Neural progenitor cell (in vitro differentiated cells): ENCODE measurements at regions not wholly inside any gene's neighbourhood (a gene's known extent, or its start where the extent isn't known, plus 50 kb on each side); places are given as distances from the start of the nearest gene placed in this dataset.

ENCODE experiments used
- DNase-seq: peaks from one replicate; pipeline ENCODE4 v3.0.0-alpha.2; 2016; ENCODE audit warnings: low spot score
- H2AFZ ChIP-seq: fragments of 200-600 bp; sonication (generic); replicated peaks from 2 replicates; pipeline ENCODE4 v1.6.1; 2016; ENCODE audit warnings: antibody characterized with exemption
- H3F3A ChIP-seq: fragments of 200-600 bp; sonication (generic); 2 replicates; pipeline ENCODE4 v1.6.1; 2016; ENCODE audit warnings: antibody characterized with exemption, low read depth
- H3K27ac ChIP-seq: fragments of 200-600 bp; sonication (generic); 2 replicates; pipeline ENCODE4 v1.5.1; 2016; ENCODE audit warnings: mild to moderate bottlenecking
- H3K27me3 ChIP-seq: fragments of 200-600 bp; sonication (generic); 2 replicates; pipeline ENCODE4 v1.6.1; 2016; ENCODE audit warnings: mild to moderate bottlenecking, moderate library complexity
- H3K36me3 ChIP-seq: fragments of 200-600 bp; sonication (generic); 2 replicates; pipeline ENCODE4 v1.5.1; 2016
- H3K4me1 ChIP-seq: fragments of 200-600 bp; sonication (generic); 2 replicates; pipeline ENCODE4 v1.6.1; 2016; ENCODE audit warnings: mixed run types
- H3K4me2 ChIP-seq: fragments of 200-600 bp; sonication (generic); 2 replicates; pipeline ENCODE4 v1.6.1; 2016
- H3K4me3 ChIP-seq: fragments of 200-600 bp; sonication (generic); 2 replicates; pipeline ENCODE4 v1.5.1; 2016
- H3K79me2 ChIP-seq: fragments of 200-600 bp; sonication (generic); 2 replicates; pipeline ENCODE4 v1.6.1; 2016; ENCODE audit warnings: low read depth
- H3K9ac ChIP-seq: fragments of 200-600 bp; sonication (generic); 2 replicates; pipeline ENCODE4 v1.6.1; 2016
- H3K9me3 ChIP-seq: fragments of 200-600 bp; sonication (generic); 2 replicates; pipeline ENCODE4 v1.5.1; 2016; ENCODE audit warnings: low read depth
- H4K20me1 ChIP-seq: fragments of 200-600 bp; sonication (generic); 2 replicates; pipeline ENCODE4 v1.6.1; 2016; ENCODE audit warnings: low read depth
- H3K27ac Mint-ChIP-seq: 3 replicates; pipeline ENCODE4 v1.8.0; 2021; ENCODE audit warnings: mixed read lengths
- H3K27me3 Mint-ChIP-seq: 2 replicates; pipeline ENCODE4 v1.8.0; 2022; ENCODE audit warnings: low read depth, mild to moderate bottlenecking, inconsistent platforms, moderate library complexity, mixed read lengths; ENCODE audit not compliant: insufficient read depth
- H3K36me3 Mint-ChIP-seq: 3 replicates; pipeline ENCODE4 v1.8.0; 2021; ENCODE audit warnings: mixed read lengths
- H3K4me1 Mint-ChIP-seq: 3 replicates; pipeline ENCODE4 v1.8.0; 2021; ENCODE audit warnings: mixed read lengths
- H3K4me3 Mint-ChIP-seq: 3 replicates; pipeline ENCODE4 v1.8.0; 2021; ENCODE audit warnings: mild to moderate bottlenecking, moderate library complexity, mixed read lengths
- H3K9me3 Mint-ChIP-seq: 3 replicates; pipeline ENCODE4 v1.8.0; 2020; ENCODE audit warnings: mixed read lengths
- CTCF ChIP-seq: fragments of 200-600 bp; sonication (generic); IDR thresholded peaks from 2 replicates; pipeline ENCODE4 v1.5.1; 2017; ENCODE audit warnings: antibody characterized with exemption, mild to moderate bottlenecking
- EZH2 ChIP-seq: fragments of 200-600 bp; sonication (generic); IDR thresholded peaks from 2 replicates; pipeline ENCODE4 v1.6.1; 2017; ENCODE audit warnings: antibody characterized with exemption, mild to moderate bottlenecking, moderate library complexity
- EZH2phosphoT487 ChIP-seq: fragments of 200-600 bp; sonication (generic); IDR thresholded peaks from 2 replicates; pipeline ENCODE4 v1.6.1; 2017; ENCODE audit warnings: antibody characterized with exemption

GRCh38 chr2:49861821-49862220 lies 707.5 kb upstream of the FSHR start:
- Histone ChIP-seq H3K9me3 (no peaks in the 10 kb centered on the region), H3K4me1 (no peaks in the 10 kb centered on the region), H3K27ac (no peak overlapping the region), H3K27me3 (no peaks in the 10 kb centered on the region), H2AFZ (no peak overlapping the region), H3K4me3 (no peak overlapping the region), H3K9ac (no peak overlapping the region), H3K36me3 (no peaks in the 10 kb centered on the region), H3K79me2 (no peaks in the 10 kb centered on the region), H3F3A (no peaks in the 10 kb centered on the region), H3K4me2 (no peak overlapping the region), H4K20me1 (no peaks in the 10 kb centered on the region)
- TF ChIP-seq EZH2phosphoT487 (no peak), CTCF (no peak), EZH2 (no peak)
- no peaks in the 10 kb centered on the region for H3K27me3 Mint-ChIP-seq
- H3K27ac Mint-ChIP-seq = no peak overlapping the region
- H3K4me3 Mint-ChIP-seq = no peak overlapping the region
- H3K36me3 Mint-ChIP-seq = no peaks in the 10 kb centered on the region
- H3K4me1 Mint-ChIP-seq = no peaks in the 10 kb centered on the region
- no peak for DNase-seq
- no peaks in the 10 kb centered on the region for H3K9me3 Mint-ChIP-seq

- no peaks in the 10 kb centered on the region for H4K20me1 ChIP-seq
- no peaks in the 10 kb centered on the region for H3K4me1 ChIP-seq
- H3K36me3 ChIP-seq = no peaks in the 10 kb centered on the region
- H3K4me3 ChIP-seq = no peak overlapping the region
- no peaks in the 10 kb centered on the region for H3K9me3 ChIP-seq
- H3K27ac ChIP-seq = no peak overlapping the region
- no peaks in the 10 kb centered on the region for H3K27me3 Mint-ChIP-seq
- H3K4me3 Mint-ChIP-seq = no peak overlapping the region
- no peaks in the 10 kb centered on the region for H3K27me3 ChIP-seq
- H2AFZ ChIP-seq = no peak overlapping the region
- H3K4me1 Mint-ChIP-seq = no peaks in the 10 kb centered on the region
- no peak overlapping the region for H3K9ac ChIP-seq
- H3K27ac Mint-ChIP-seq = no peak overlapping the region
- H3K4me2 ChIP-seq = no peak overlapping the region
- no peaks in the 10 kb centered on the region for H3K36me3 Mint-ChIP-seq
- TF ChIP-seq EZH2phosphoT487 = no peak
- TF ChIP-seq EZH2 = no peak
- TF ChIP-seq CTCF = no peak
- no peak for DNase-seq
- no peaks in the 10 kb centered on the region for H3F3A ChIP-seq
- H3K9me3 Mint-ChIP-seq = no peaks in the 10 kb centered on the region
- no peaks in the 10 kb centered on the region for H3K79me2 ChIP-seq
These were observed 706.5 kb upstream of the FSHR start for GRCh38 chr2:49860834-49861233.

GRCh38 chr2:49860170-49860569 lies 705.9 kb upstream of the FSHR start:
- H3K36me3 ChIP-seq = no peaks in the 10 kb centered on the region
- no peaks in the 10 kb centered on the region for H3K36me3 Mint-ChIP-seq
- H3K9ac ChIP-seq = no peak overlapping the region
- no peaks in the 10 kb centered on the region for H3K79me2 ChIP-seq
- no peak for DNase-seq
- H3K4me3 ChIP-seq = no peak overlapping the region
- H2AFZ ChIP-seq = no peak overlapping the region
- H3K27me3 ChIP-seq = no peaks in the 10 kb centered on the region
- H3K27me3 Mint-ChIP-seq = no peaks in the 10 kb centered on the region
- H3K27ac Mint-ChIP-seq = no peak overlapping the region
- no peaks in the 10 kb centered on the region for H3K9me3 ChIP-seq
- TF ChIP-seq EZH2phosphoT487 = no peak
- no peak for TF ChIP-seq CTCF
- TF ChIP-seq EZH2 = no peak
- no peaks in the 10 kb centered on the region for H3K9me3 Mint-ChIP-seq
- H3K27ac ChIP-seq = no peak overlapping the region
- no peaks in the 10 kb centered on the region for H4K20me1 ChIP-seq
- H3F3A ChIP-seq = no peaks in the 10 kb centered on the region
- no peaks in the 10 kb centered on the region for H3K4me1 Mint-ChIP-seq
- H3K4me1 ChIP-seq = no peaks in the 10 kb centered on the region
- H3K4me3 Mint-ChIP-seq = no peak overlapping the region
- H3K4me2 ChIP-seq = no peak overlapping the region

- no peak for DNase-seq
- Histone ChIP-seq H2AFZ (no peak overlapping the region), H3K9ac (no peak overlapping the region), H3K36me3 (no peaks in the 10 kb centered on the region), H3F3A (no peaks in the 10 kb centered on the region), H3K4me1 (no peaks in the 10 kb centered on the region), H3K4me2 (no peak overlapping the region), H3K27ac (no peak overlapping the region), H4K20me1 (no peaks in the 10 kb centered on the region), H3K79me2 (no peaks in the 10 kb centered on the region), H3K9me3 (no peaks in the 10 kb centered on the region), H3K4me3 (no peak overlapping the region), H3K27me3 (no peaks in the 10 kb centered on the region)
- Mint-ChIP-seq H3K27me3 (peaks cover 2% of the 10 kb centered on the region), H3K4me1 (no peaks in the 10 kb centered on the region), H3K36me3 (no peaks in the 10 kb centered on the region), H3K27ac (no peak overlapping the region), H3K9me3 (no peaks in the 10 kb centered on the region), H3K4me3 (no peak overlapping the region)
- TF ChIP-seq EZH2phosphoT487 (no peak), EZH2 (no peak), CTCF (no peak)
These were observed 704.3 kb upstream of the FSHR start for GRCh38 chr2:49858657-49859056.
